H1 (cell line): ENCODE measurements at regions not wholly inside any gene's neighbourhood (a gene's known extent, or its start where the extent isn't known, plus 50 kb on each side); places are given as distances from the start of the nearest gene placed in this dataset.

ENCODE experiments used
- CTBP2 ChIP-seq: IDR thresholded peaks from 2 replicates; pipeline ENCODE4 v1.7.0; 2011; ENCODE audit warnings: borderline replicate concordance, mild to moderate bottlenecking, moderate library complexity, mixed read lengths, low read length; ENCODE audit not compliant: insufficient read depth, insufficient read length
- E2F6 ChIP-seq: IDR thresholded peaks from 2 replicates; pipeline ENCODE4 v1.6.1; 2012; ENCODE audit warnings: inconsistent platforms
- NANOG ChIP-seq: IDR thresholded peaks from 2 replicates; pipeline ENCODE4 v1.6.1; 2011; ENCODE audit warnings: low read length, low read depth, mild to moderate bottlenecking, inconsistent platforms; ENCODE audit not compliant: insufficient read depth, poor library complexity, severe bottlenecking
- RAD21 ChIP-seq, 2 experiments: IDR thresholded peaks in 1 of 2; conservative IDR thresholded peaks in 1 of 2; 2 replicates each; pipeline ENCODE4 v1.6.1; 2011; ENCODE audit warnings: low read depth in 2 of 2, low read length in 2 of 2, improper control_type of control experiment in 1 of 2, inconsistent platforms in 1 of 2, mild to moderate bottlenecking in 1 of 2, moderate library complexity in 1 of 2
- RBBP5 ChIP-seq: IDR thresholded peaks from 2 replicates; pipeline ENCODE4 v1.7.1; 2012; ENCODE audit warnings: low read depth, mild to moderate bottlenecking, inconsistent platforms, low read length, moderate library complexity, borderline replicate concordance
- RNF2 ChIP-seq: fragments of 200-900, 300-1000 bp; sonication (generic); IDR thresholded peaks from 2 replicates; pipeline ENCODE4 v1.7.1; 2016; ENCODE audit warnings: borderline replicate concordance, low read depth, mild to moderate bottlenecking, antibody characterized with exemption, low read length; ENCODE audit not compliant: poor library complexity, severe bottlenecking; ENCODE audit errors: missing control alignments
- TAF7 ChIP-seq: optimal IDR thresholded peaks from 2 replicates; pipeline ENCODE3; 2011; ENCODE audit warnings: low read depth, mild to moderate bottlenecking, inconsistent platforms, low read length, moderate library complexity, borderline replicate concordance

GRCh38 chr4:142983065-142983464, 137.0 kb upstream of the INPP4B start (continued):
- TF ChIP-seq E2F6 (no peak), CTBP2 (no peak), RNF2 (no peak), TAF7 (no peak), RAD21 (IDR thresholded peaks at IDR 0.05 in 1 of 2, conservative IDR thresholded peaks at IDR 0.05 in 1 of 2; ENCODE audit: low read depth in 2 of 2, low read length in 2 of 2) (no peak), NANOG (no peak), RBBP5 (no peak)
